Type B pancreatic cell (in vitro differentiated cells): ENCODE measurements at regions not wholly inside any gene's neighbourhood (a gene's known extent, or its start where the extent isn't known, plus 50 kb on each side); places are given as distances from the start of the nearest gene placed in this dataset.

Experiments used
- DNase-seq: peaks from one replicate; pipeline ENCODE4 v3.0.0; 2021; ENCODE audit warnings: mixed read lengths; ENCODE audit not compliant: unreplicated experiment; ENCODE audit errors: extremely low spot score
- H3K27ac Mint-ChIP-seq: 2 replicates; pipeline ENCODE4 v1.8.0; 2021; ENCODE audit warnings: mild to moderate bottlenecking, mixed read lengths
- H3K27me3 Mint-ChIP-seq: 2 replicates; pipeline ENCODE4 v1.8.0; 2021; ENCODE audit warnings: mixed read lengths
- H3K36me3 Mint-ChIP-seq: 2 replicates; pipeline ENCODE4 v1.8.0; 2021; ENCODE audit warnings: mixed read lengths
- H3K4me1 Mint-ChIP-seq: one replicate; pipeline ENCODE4 v1.8.0; 2021; ENCODE audit warnings: mixed read lengths; ENCODE audit not compliant: unreplicated experiment
- H3K4me3 Mint-ChIP-seq: 2 replicates; pipeline ENCODE4 v1.8.0; 2021; ENCODE audit warnings: mild to moderate bottlenecking, mixed read lengths
- H3K9me3 Mint-ChIP-seq: 2 replicates; pipeline ENCODE4 v1.8.0; 2021; ENCODE audit warnings: mixed read lengths
- CTCF ChIP-seq: fragments of 200-600 bp; sonication (generic); conservative IDR thresholded peaks from 2 replicates; pipeline ENCODE4 v1.5.0; 2021; ENCODE audit warnings: antibody characterized with exemption, mild to moderate bottlenecking

- H3K4me1 Mint-ChIP-seq, result no peaks in the 10 kb centered on the region
Measured at GRCh38 chr1:191483988-191484387, 674.3 kb upstream of the RGS18 start.

GRCh38 chr1:191490303-191490702 is 668.0 kb upstream of the RGS18 start:
- Mint-ChIP-seq H3K36me3 (no peaks in the 10 kb centered on the region), H3K27ac (no peak overlapping the region), H3K27me3 (no peaks in the 10 kb centered on the region), H3K4me1 (no peaks in the 10 kb centered on the region), H3K9me3 (no peaks in the 10 kb centered on the region), H3K4me3 (no peak overlapping the region)
- no peak for DNase-seq
- no peak for TF ChIP-seq CTCF

More at GRCh38 chr1:191483988-191484387, 674.3 kb upstream of the RGS18 start:
- no peak for TF ChIP-seq CTCF
- Mint-ChIP-seq H3K27ac (no peak overlapping the region), H3K27me3 (no peaks in the 10 kb centered on the region), H3K9me3 (no peaks in the 10 kb centered on the region), H3K4me3 (no peak overlapping the region), H3K36me3 (no peaks in the 10 kb centered on the region)
- DNase-seq, result no peak

GRCh38 chr1:191495040-191495439 is 663.2 kb upstream of the RGS18 start:
- no peak for DNase-seq
- no peaks in the 10 kb centered on the region for H3K9me3 Mint-ChIP-seq
- no peak overlapping the region for H3K4me3 Mint-ChIP-seq
- H3K4me1 Mint-ChIP-seq, result no peaks in the 10 kb centered on the region
- TF ChIP-seq CTCF, result no peak
- no peak overlapping the region for H3K27ac Mint-ChIP-seq
- no peaks in the 10 kb centered on the region for H3K36me3 Mint-ChIP-seq
- H3K27me3 Mint-ChIP-seq, result no peaks in the 10 kb centered on the region

- TF ChIP-seq CTCF, result no peak
- Mint-ChIP-seq H3K36me3 (no peaks in the 10 kb centered on the region), H3K4me1 (no peaks in the 10 kb centered on the region), H3K27ac (no peak overlapping the region), H3K9me3 (no peaks in the 10 kb centered on the region), H3K27me3 (no peaks in the 10 kb centered on the region), H3K4me3 (no peak overlapping the region)
- no peak for DNase-seq
Measured at GRCh38 chr1:191498318-191498717, 659.9 kb upstream of the RGS18 start.

GRCh38 chr1:191498825-191499224 is 659.4 kb upstream of the RGS18 start:
- H3K9me3 Mint-ChIP-seq, result no peaks in the 10 kb centered on the region
- DNase-seq, result no peak

More at GRCh38 chr1:191498825-191499224, 659.4 kb upstream of the RGS18 start:
- no peak for TF ChIP-seq CTCF
- Mint-ChIP-seq H3K4me3 (no peak overlapping the region), H3K27me3 (no peaks in the 10 kb centered on the region), H3K27ac (no peak overlapping the region), H3K4me1 (no peaks in the 10 kb centered on the region), H3K36me3 (no peaks in the 10 kb centered on the region)
